Testis (tissue), 2 donors: ENCODE measurements at regions not wholly inside any gene's neighbourhood (a gene's known extent, or its start where the extent isn't known, plus 50 kb on each side); places are given as distances from the start of the nearest gene placed in this dataset.

Source experiments
- DNase-seq: peaks from one replicate; pipeline ENCODE4 v3.0.0-alpha.2; 2019
- H3K27ac ChIP-seq, 2 donors: fragments of 200-600 bp; sonication (generic); one replicate each; pipeline ENCODE4 v1.5.1; 2019
- H3K27me3 ChIP-seq: fragments of 200-600 bp; sonication (generic); one replicate; pipeline ENCODE4 v1.5.1; 2019
- H3K36me3 ChIP-seq: fragments of 200-600 bp; sonication (generic); one replicate; pipeline ENCODE4 v1.5.1; 2017; ENCODE audit warnings: low read depth; ENCODE audit errors: missing control alignments
- H3K4me1 ChIP-seq: fragments of 200-600 bp; sonication (generic); one replicate; pipeline ENCODE4 v1.5.1; 2019
- H3K4me3 ChIP-seq, 2 donors: fragments of 200-600 bp; sonication (generic); one replicate each; pipeline ENCODE4 v1.5.1; 2017 to 2019
- H3K9me3 ChIP-seq: fragments of 200-600 bp; sonication (generic); one replicate; pipeline ENCODE4 v1.5.1; 2017
- POLR2A ChIP-seq: fragments of 450-650 bp; IDR thresholded peaks from one replicate; pipeline ENCODE4 v1.6.1; 2017; ENCODE audit warnings: antibody characterized with exemption, mild to moderate bottlenecking, moderate library complexity
- WGBS, 2 donors: methylation state at CpG; one replicate each; pipeline ENCODE4 v1.1.5; 2018; 5-methylcytosine and 5-hydroxymethylcytosine counted together
- intact Hi-C: fragments of 100-400 bp; cut with DNase I; formaldehyde crosslinking; loops from one replicate; pipeline ENCODE4 v1.15.1; 2023; ENCODE audit warnings: low total_unique reads
- TF ChIP-seq, protein P1 (sequence below), 3 experiments: fragments of 450-650 bp in 2 of 3; fragments of 200-600 bp in 1 of 3; sonication (generic) in 1 of 3; IDR thresholded peaks; one replicate each; pipeline ENCODE4 v1.5.1; 2016 to 2019; ENCODE audit warnings: antibody characterized with exemption in 3 of 3, mild to moderate bottlenecking in 2 of 3, moderate library complexity in 1 of 3

- H3K27ac ChIP-seq = no peak overlapping the region
- no peaks in the 10 kb centered on the region for H3K36me3 ChIP-seq
- intact Hi-C loops = no loop called here
- TF ChIP-seq, protein P1, sequence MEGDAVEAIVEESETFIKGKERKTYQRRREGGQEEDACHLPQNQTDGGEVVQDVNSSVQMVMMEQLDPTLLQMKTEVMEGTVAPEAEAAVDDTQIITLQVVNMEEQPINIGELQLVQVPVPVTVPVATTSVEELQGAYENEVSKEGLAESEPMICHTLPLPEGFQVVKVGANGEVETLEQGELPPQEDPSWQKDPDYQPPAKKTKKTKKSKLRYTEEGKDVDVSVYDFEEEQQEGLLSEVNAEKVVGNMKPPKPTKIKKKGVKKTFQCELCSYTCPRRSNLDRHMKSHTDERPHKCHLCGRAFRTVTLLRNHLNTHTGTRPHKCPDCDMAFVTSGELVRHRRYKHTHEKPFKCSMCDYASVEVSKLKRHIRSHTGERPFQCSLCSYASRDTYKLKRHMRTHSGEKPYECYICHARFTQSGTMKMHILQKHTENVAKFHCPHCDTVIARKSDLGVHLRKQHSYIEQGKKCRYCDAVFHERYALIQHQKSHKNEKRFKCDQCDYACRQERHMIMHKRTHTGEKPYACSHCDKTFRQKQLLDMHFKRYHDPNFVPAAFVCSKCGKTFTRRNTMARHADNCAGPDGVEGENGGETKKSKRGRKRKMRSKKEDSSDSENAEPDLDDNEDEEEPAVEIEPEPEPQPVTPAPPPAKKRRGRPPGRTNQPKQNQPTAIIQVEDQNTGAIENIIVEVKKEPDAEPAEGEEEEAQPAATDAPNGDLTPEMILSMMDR (IDR thresholded peaks at IDR 0.05) = no peak
- TF ChIP-seq POLR2A = no peak
- no peak for DNase-seq
- H3K27me3 ChIP-seq = no peaks in the 10 kb centered on the region
- 34% methylated on average over 7 of the region's 7 CpGs; no CpG with 5 or more reads in 1 of the 2 donors for WGBS, 2 donors
- H3K4me1 ChIP-seq = no peaks in the 10 kb centered on the region
- H3K9me3 ChIP-seq = no peaks in the 10 kb centered on the region
- no peak overlapping the region for H3K4me3 ChIP-seq
Observed at GRCh38 chrX:39195156-39195555, 393.9 kb downstream of the MID1IP1 start.

GRCh38 chrX:39196192-39197102 lies 395.2 kb downstream of the MID1IP1 start:
- no peaks in the 10 kb centered on the region for H3K4me1 ChIP-seq
- TF ChIP-seq, protein P1 (IDR thresholded peaks at IDR 0.05) = no peak
- no peak for TF ChIP-seq POLR2A
- intact Hi-C loops = no loop called here

DNA sequence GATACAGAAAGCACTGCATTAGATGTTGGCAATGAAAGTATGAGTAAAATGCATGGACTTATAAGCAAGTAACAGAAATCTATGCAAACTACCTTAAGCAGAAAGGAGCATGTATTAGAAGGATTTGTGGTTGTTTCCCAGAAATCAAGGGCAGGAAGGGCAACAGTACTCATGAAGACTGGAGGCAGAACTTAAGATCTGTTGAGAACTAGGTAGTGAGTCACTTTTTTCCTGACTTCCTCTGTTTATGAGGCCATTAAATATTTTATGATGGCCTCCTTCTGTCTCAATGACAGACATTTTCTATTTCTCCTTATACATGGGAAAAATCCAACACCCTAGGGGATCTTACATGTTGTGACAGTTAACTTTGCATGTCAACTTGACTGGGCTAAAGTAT lies 398.2 kb downstream of the MID1IP1 start:
- Histone ChIP-seq H3K4me3 (no peak overlapping the region), H3K4me1 (no peaks in the 10 kb centered on the region), H3K9me3 (no peaks in the 10 kb centered on the region), H3K36me3 (no peaks in the 10 kb centered on the region), H3K27me3 (no peaks in the 10 kb centered on the region), H3K27ac (no peak overlapping the region)
- TF ChIP-seq, protein P1 (IDR thresholded peaks at IDR 0.05) = no peak
- no peak for TF ChIP-seq POLR2A
- no peak for DNase-seq
- intact Hi-C loops = no loop called here

More at GRCh38 chrX:39196192-39197102, 395.2 kb downstream of the MID1IP1 start:
- no peak overlapping the region for H3K27ac ChIP-seq
- no peaks in the 10 kb centered on the region for H3K9me3 ChIP-seq
- peak; percentile 24 for DNase-seq
- no peaks in the 10 kb centered on the region for H3K36me3 ChIP-seq
- H3K27me3 ChIP-seq = no peaks in the 10 kb centered on the region
- H3K4me3 ChIP-seq = no peak overlapping the region
- WGBS, 2 donors = 49 to 71% methylated on average over 9 of the region's 10 CpGs

DNA sequence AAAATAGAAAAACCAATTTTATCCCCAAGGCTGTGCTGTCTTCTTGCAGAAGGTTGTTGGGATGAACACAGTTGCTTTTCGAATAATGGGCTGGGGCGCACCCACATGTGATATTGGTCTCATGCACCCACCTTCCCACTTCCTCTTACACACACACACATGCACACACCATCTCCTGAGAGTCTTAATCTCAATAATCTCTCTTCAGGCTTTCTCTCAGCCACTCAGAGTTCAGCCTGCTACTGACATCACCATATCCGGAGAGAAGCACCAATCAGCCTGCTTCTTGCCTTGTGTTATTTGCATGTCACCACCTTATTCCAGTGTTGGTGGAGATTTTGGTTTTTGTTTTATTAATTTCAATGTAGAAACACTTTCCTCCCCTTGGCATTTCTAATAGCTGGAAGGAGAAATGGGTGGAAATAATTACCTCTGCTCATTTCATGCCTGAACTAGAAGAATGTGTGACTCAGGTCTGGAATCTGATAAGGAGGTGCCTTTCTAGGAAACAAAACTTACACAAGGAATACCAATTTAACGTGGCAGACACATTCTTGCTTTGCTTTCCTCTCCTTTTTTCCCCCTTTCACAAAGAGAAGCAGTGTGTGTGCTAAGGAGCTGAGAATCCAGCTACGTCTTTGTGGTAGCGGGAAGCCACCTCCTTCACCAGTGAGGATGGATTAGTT lies 400.2 kb downstream of the MID1IP1 start:
- Histone ChIP-seq H3K36me3 (no peaks in the 10 kb centered on the region), H3K9me3 (no peaks in the 10 kb centered on the region), H3K4me3 (no peak overlapping the region), H3K27me3 (no peaks in the 10 kb centered on the region), H3K27ac (no peak overlapping the region), H3K4me1 (no peaks in the 10 kb centered on the region)
- TF ChIP-seq POLR2A = no peak
- TF ChIP-seq, protein P1 (IDR thresholded peaks at IDR 0.05) = no peak
- DNase-seq = no peak
- 81 to 87% methylated on average over 6 of the region's 6 CpGs for WGBS, 2 donors
- intact Hi-C loops = no loop called here
